Spleen (tissue), 11 donors: ENCODE measurements at regions not wholly inside any gene's neighbourhood (a gene's known extent, or its start where the extent isn't known, plus 50 kb on each side); places are given as distances from the start of the nearest gene placed in this dataset.

Source experiments
- DNase-seq: peaks from one replicate; pipeline ENCODE4 v3.0.0-alpha.2; 2020
- H3K27ac ChIP-seq, 8 donors: fragments of 200-600 bp; sonication (generic) in 7 of 8; 1 replicate in 4 of 8; 2 replicates in 4 of 8; pipeline versions ENCODE4 v1.5.0 to v1.8.0; 2016 to 2021; ENCODE audit warnings: inconsistent platforms in 4 of 8, mild to moderate bottlenecking in 4 of 8, moderate library complexity in 1 of 8
- H3K27me3 ChIP-seq, 7 donors: fragments of 200-600 bp; sonication (generic) in 6 of 7; replicated peaks in 1 of 7; 1 replicate in 4 of 7; 2 replicates in 3 of 7; pipeline versions ENCODE4 v1.5.0 to v1.8.0; 2016 to 2021; ENCODE audit warnings: inconsistent platforms in 3 of 7, mild to moderate bottlenecking in 1 of 7
- H3K36me3 ChIP-seq, 6 donors: fragments of 200-600 bp; sonication (generic) in 5 of 6; 1 replicate in 4 of 6; 2 replicates in 2 of 6; pipeline versions ENCODE4 v1.5.0 to v1.8.0; 2016 to 2021; ENCODE audit warnings: inconsistent platforms in 2 of 6
- H3K4me1 ChIP-seq, 6 donors: fragments of 200-600 bp; sonication (generic) in 5 of 6; 1 replicate in 3 of 6; 2 replicates in 3 of 6; pipeline versions ENCODE4 v1.5.0 to v1.8.0; 2016 to 2021; ENCODE audit warnings: inconsistent platforms in 3 of 6
- H3K4me3 ChIP-seq, 8 donors: fragments of 200-600 bp; sonication (generic) in 7 of 8; 1 replicate in 4 of 8; 2 replicates in 4 of 8; pipeline versions ENCODE4 v1.5.0 to v1.8.0; 2016 to 2021; ENCODE audit warnings: inconsistent platforms in 4 of 8, mild to moderate bottlenecking in 4 of 8, moderate library complexity in 2 of 8
- H3K9me3 ChIP-seq, 8 donors: fragments of 200-600 bp; sonication (generic) in 7 of 8; 1 replicate in 4 of 8; 2 replicates in 4 of 8; pipeline versions ENCODE4 v1.5.0 to v1.8.0; 2016 to 2021; ENCODE audit warnings: inconsistent platforms in 4 of 8
- POLR2A ChIP-seq, 3 donors: fragments of 450-650 bp; IDR thresholded peaks; one replicate each; pipeline ENCODE4 v1.5.1; 2017; ENCODE audit warnings: antibody characterized with exemption in 3 of 3, mild to moderate bottlenecking in 1 of 3
- POLR2AphosphoS5 ChIP-seq, 3 donors: sonication (generic); formaldehyde crosslinking; IDR thresholded peaks; one replicate each; pipeline ENCODE4 v1.5.1; 2017; ENCODE audit warnings: antibody characterized with exemption in 3 of 3
- WGBS, 5 donors: extraction: QIAGEN DNeasy Blood & Tissue Kit in 3 of 5; methylation state at CpG; one replicate each; pipeline versions ENCODE4 v1.1.5 to v1.1.7; 2013 to 2018; 5-methylcytosine and 5-hydroxymethylcytosine counted together
- intact Hi-C: fragments of 100-400 bp; cut with DNase I; formaldehyde crosslinking; loops from one replicate; pipeline ENCODE4 v1.15.0; 2023; ENCODE audit warnings: low total_unique reads
- TF ChIP-seq, protein P1 (sequence below), 11 experiments: fragments of 200-600 bp in 7 of 11; fragments of 450-650 bp in 4 of 11; sonication (generic) in 4 of 11; IDR thresholded peaks in 8 of 11; conservative IDR thresholded peaks in 3 of 11; 1 replicate in 7 of 11; 2 replicates in 4 of 11; pipeline versions ENCODE4 v1.4.0 to v1.8.0; 2016 to 2021; ENCODE audit warnings: antibody characterized with exemption in 11 of 11, inconsistent platforms in 4 of 11, mild to moderate bottlenecking in 1 of 11
- donor health status: healthy with polysubstance abuse.
- donor health status: DM: no; HTN: no; CAD: no; lungs with moderate emphysema.
- donor health status: DM: no; HTN: no; CAD: no.
- donor health status: Bipolar disorder and iron deficiency.
- donor health status: healthy.
- donor health status: DM: no; HTN: no; CAD: no.
- donor health status: DM: yes; HTN: yes; CAD: no.

DNA sequence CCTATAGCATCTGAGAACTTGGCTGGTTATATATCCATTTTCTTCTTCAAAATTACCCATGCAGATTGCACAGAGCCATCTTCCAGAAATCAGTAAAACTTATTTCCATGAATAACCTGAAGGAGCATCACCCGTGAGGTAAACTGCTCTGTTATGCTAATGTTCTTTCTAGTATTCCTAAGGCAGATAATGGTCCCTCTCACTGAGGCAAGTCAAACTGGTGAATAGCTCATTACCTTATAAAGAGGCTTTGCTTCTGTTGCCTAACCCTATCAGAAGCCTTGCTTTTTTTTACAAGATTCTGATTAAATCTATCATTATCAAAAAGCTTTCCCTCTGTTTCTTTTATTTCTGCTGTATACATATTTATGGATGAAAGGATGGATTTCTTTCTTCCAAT lies 307.6 kb upstream of the FLRT2 start:
- H3K9me3 ChIP-seq = peaks cover 0 to 8% (median 0%) of the 10 kb centered on the region in 8 donors
- H3K4me1 ChIP-seq = no peaks in the 10 kb centered on the region
- H3K36me3 ChIP-seq = no peaks in the 10 kb centered on the region
- intact Hi-C loops = no loop called here
- H3K27ac ChIP-seq = no peak overlapping the region
- no peak overlapping the region for H3K4me3 ChIP-seq
- 93 to 98% (median 94%) methylated on average over 1 of the region's 1 CpG for WGBS, 5 donors
- H3K27me3 ChIP-seq = no peaks in the 10 kb centered on the region
- DNase-seq = no peak
- TF ChIP-seq POLR2AphosphoS5 (IDR thresholded peaks at IDR 0.05) = no peak
- no peak for TF ChIP-seq POLR2A (IDR thresholded peaks at IDR 0.05)
- TF ChIP-seq, protein P1, sequence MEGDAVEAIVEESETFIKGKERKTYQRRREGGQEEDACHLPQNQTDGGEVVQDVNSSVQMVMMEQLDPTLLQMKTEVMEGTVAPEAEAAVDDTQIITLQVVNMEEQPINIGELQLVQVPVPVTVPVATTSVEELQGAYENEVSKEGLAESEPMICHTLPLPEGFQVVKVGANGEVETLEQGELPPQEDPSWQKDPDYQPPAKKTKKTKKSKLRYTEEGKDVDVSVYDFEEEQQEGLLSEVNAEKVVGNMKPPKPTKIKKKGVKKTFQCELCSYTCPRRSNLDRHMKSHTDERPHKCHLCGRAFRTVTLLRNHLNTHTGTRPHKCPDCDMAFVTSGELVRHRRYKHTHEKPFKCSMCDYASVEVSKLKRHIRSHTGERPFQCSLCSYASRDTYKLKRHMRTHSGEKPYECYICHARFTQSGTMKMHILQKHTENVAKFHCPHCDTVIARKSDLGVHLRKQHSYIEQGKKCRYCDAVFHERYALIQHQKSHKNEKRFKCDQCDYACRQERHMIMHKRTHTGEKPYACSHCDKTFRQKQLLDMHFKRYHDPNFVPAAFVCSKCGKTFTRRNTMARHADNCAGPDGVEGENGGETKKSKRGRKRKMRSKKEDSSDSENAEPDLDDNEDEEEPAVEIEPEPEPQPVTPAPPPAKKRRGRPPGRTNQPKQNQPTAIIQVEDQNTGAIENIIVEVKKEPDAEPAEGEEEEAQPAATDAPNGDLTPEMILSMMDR (IDR thresholded peaks at IDR 0.05 in 8 of 11, conservative IDR thresholded peaks at IDR 0.05 in 3 of 11) = no peak

DNA sequence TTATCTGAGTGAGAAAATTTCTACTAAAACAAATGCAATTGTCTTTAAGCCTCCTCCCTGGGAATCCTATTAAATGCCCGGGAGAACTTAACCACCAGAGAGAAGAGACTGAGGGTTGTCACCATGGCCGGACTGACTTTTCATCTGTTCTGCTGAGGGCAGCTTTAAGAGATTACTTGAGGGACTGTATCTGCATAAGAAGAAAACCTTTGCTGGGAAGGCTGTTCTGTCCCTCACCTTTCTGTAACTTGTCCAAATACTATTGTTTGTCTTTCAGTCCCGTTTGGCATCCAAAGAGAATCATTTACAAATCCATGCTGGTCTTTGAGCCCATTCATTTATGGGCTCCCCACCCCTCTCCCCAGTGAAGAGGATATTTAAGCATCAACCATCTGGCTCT lies 306.3 kb upstream of the FLRT2 start:
- Histone ChIP-seq H3K9me3 (peaks cover 0 to 14% (median 0%) of the 10 kb centered on the region in 8 donors), H3K27ac (no peak overlapping the region), H3K4me1 (no peaks in the 10 kb centered on the region), H3K4me3 (no peak overlapping the region), H3K27me3 (no peaks in the 10 kb centered on the region), H3K36me3 (no peaks in the 10 kb centered on the region)
- TF ChIP-seq POLR2A (IDR thresholded peaks at IDR 0.05) (no peak), POLR2AphosphoS5 (IDR thresholded peaks at IDR 0.05) (no peak)
- TF ChIP-seq, protein P1 (IDR thresholded peaks at IDR 0.05 in 8 of 11, conservative IDR thresholded peaks at IDR 0.05 in 3 of 11) = no peak
- intact Hi-C loops = no loop called here
- DNase-seq = no peak
- 77 to 87% (median 82%) methylated on average over 3 of the region's 3 CpGs for WGBS, 5 donors

DNA sequence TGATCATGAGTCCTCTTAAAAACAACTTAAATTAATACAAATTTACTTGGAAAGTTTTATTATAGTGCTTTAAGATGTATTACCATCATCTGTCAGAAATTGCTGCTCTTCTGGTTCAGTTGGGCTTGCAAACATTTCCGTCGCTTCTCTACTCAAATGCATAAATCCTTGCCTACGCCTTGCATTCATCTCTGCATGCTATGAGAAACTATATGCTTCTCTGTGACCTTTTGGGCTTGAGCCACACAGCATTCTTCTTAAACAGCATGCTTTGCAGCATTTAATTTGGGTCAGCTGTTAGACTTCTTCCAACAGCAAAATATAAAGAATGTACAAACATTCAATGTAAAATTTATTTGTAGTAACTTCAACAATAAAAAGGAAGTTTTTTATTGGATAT lies 305.7 kb upstream of the FLRT2 start:
- Histone ChIP-seq H3K4me3 (no peak overlapping the region), H3K36me3 (no peaks in the 10 kb centered on the region), H3K9me3 (peaks cover 0 to 12% (median 4%) of the 10 kb centered on the region in 8 donors), H3K27me3 (no peaks in the 10 kb centered on the region), H3K27ac (no peak overlapping the region), H3K4me1 (no peaks in the 10 kb centered on the region)
- intact Hi-C loops = no loop called here
- no peak for DNase-seq
- no peak for TF ChIP-seq POLR2A (IDR thresholded peaks at IDR 0.05)
- no peak for TF ChIP-seq POLR2AphosphoS5 (IDR thresholded peaks at IDR 0.05)
- TF ChIP-seq, protein P1 (IDR thresholded peaks at IDR 0.05 in 8 of 11, conservative IDR thresholded peaks at IDR 0.05 in 3 of 11) = no peak
- WGBS, 5 donors = 66 to 88% (median 78%) methylated on average over 3 of the region's 3 CpGs

DNA sequence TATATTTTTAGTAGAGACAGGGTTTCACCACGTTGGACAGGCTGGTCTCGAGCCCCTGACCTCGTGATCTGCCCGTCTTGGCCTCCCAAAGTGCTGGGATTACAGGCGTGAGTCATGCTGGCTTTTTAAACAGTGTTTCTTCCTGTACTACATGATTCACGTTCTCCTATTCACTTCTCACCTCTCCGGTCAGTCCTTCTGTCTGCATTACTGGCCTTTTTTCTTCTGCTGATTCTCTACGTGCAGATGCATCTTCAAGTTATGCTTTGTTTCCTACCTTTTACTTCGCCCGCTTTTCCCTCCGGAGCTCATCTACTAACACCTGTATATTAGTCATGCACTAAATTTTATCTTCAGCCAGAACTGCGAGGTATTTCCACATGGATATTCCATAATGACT lies 296.2 kb upstream of the FLRT2 start:
- WGBS, 5 donors = 82 to 88% (median 86%) methylated on average over 12 of the region's 12 CpGs
- intact Hi-C loops = no loop called here
- DNase-seq = no peak
- no peak overlapping the region for H3K4me3 ChIP-seq
- H3K27ac ChIP-seq = no peak overlapping the region
- no peaks in the 10 kb centered on the region for H3K4me1 ChIP-seq
- H3K9me3 ChIP-seq = peaks cover 0 to 23% (median 13%) of the 10 kb centered on the region in 8 donors
- no peaks in the 10 kb centered on the region for H3K36me3 ChIP-seq
- no peak for TF ChIP-seq POLR2AphosphoS5 (IDR thresholded peaks at IDR 0.05)
- no peaks in the 10 kb centered on the region for H3K27me3 ChIP-seq
